HG02885 (cell line): ENCODE measurements at regions not wholly inside any gene's neighbourhood (a gene's known extent, or its start where the extent isn't known, plus 50 kb on each side); places are given as distances from the start of the nearest gene placed in this dataset.
"Not testable (repeated sequence)": the region's sequence is repeated elsewhere in the genome, so short reads cannot be mapped to it uniquely, and the experiment has no call there.

ENCODE experiments used
- ATAC-seq: cut with Tn5 transposase; IDR thresholded peaks from one replicate; pipeline ENCODE4 v1.9.1; 2021; ENCODE audit warnings: mild to moderate bottlenecking; ENCODE audit not compliant: unreplicated experiment, poor library complexity

- no peak for ATAC-seq
Observed at GRCh38 chr5:120082316-120083068, 381.6 kb upstream of the PRR16 start.

GRCh38 chr5:120083851-120084542 is 380.1 kb upstream of the PRR16 start:
- no peak for ATAC-seq

- ATAC-seq: no peak
Observed at GRCh38 chr5:120084543-120084870, 379.6 kb upstream of the PRR16 start.

- ATAC-seq: no peak
Observed at GRCh38 chr5:120086081-120086480, 378.0 kb upstream of the PRR16 start.

GRCh38 chr5:120088412-120088811 is 375.7 kb upstream of the PRR16 start:
- no peak for ATAC-seq

GRCh38 chr5:120088836-120089235 is 375.3 kb upstream of the PRR16 start:
- ATAC-seq: no peak

GRCh38 chr5:120091376-120091948 is 372.6 kb upstream of the PRR16 start:
- ATAC-seq: no peak

GRCh38 chr5:120092649-120093048 is 371.5 kb upstream of the PRR16 start:
- ATAC-seq: no peak

- ATAC-seq: no peak
Observed at GRCh38 chr5:120093178-120093577, 370.9 kb upstream of the PRR16 start.

- ATAC-seq: no peak
Observed at GRCh38 chr5:120096413-120096812, 367.7 kb upstream of the PRR16 start.

- ATAC-seq: no peak
Observed at GRCh38 chr5:120098426-120098825, 365.7 kb upstream of the PRR16 start.

- no peak for ATAC-seq
Observed at GRCh38 chr5:120098902-120099535, 365.1 kb upstream of the PRR16 start.

- ATAC-seq: no peak
Observed at GRCh38 chr5:120101771-120102170, 362.3 kb upstream of the PRR16 start.

- ATAC-seq: no peak
Observed at GRCh38 chr5:120103495-120103894, 360.6 kb upstream of the PRR16 start.

GRCh38 chr5:120106912-120107525 is 357.1 kb upstream of the PRR16 start:
- ATAC-seq: no peak

- no peak for ATAC-seq
Observed at GRCh38 chr5:120108586-120109248, 355.4 kb upstream of the PRR16 start.

GRCh38 chr5:120122703-120123102 is 341.4 kb upstream of the PRR16 start:
- ATAC-seq: no peak

GRCh38 chr5:120124031-120124430 is 340.1 kb upstream of the PRR16 start:
- no peak for ATAC-seq

GRCh38 chr5:120124961-120125360 is 339.1 kb upstream of the PRR16 start:
- ATAC-seq: no peak

- not testable (repeated sequence) for ATAC-seq
Observed at GRCh38 chr5:120132347-120132746, 331.8 kb upstream of the PRR16 start.
